ENCODE measurements at regions not wholly inside any gene's neighbourhood (a gene's known extent, or its start where the extent isn't known, plus 50 kb on each side); places are given as distances from the start of the nearest gene placed in this dataset.

DNA sequence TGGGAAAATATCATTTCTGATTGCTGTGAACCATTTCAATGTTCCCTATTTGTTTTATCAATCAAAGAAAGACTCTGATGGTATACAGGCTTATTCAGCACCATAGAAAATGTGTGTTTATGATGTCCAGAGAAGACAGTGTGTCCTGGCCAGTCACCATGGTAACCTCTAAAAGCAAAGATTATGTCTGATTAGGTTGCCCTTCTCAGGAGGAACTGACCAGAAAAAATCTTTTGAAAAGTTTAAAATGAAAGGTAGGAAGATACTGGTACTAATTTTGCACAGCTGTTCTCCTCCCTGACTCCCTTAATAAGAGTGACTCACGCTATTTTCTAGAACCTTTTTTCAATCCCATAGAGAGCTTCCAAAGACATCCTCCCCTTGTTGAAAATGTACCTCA lies 391.8 kb upstream of the DCN start:
- no peaks in the 10 kb centered on the region for H3K36me3 ChIP-seq
- no peaks in the 10 kb centered on the region for H3K9me3 ChIP-seq (replicated peaks)
- peak overlapping the region; percentile 27 for H3K4me3 ChIP-seq
- H3K27ac ChIP-seq (replicated peaks): no peak overlapping the region
- peaks cover 13% of the 10 kb centered on the region for H3K4me1 ChIP-seq
- DNase-seq: no peak
- intact Hi-C loops (cut with micrococcal nuclease): loop anchor here (10.0 kb wide), 1 partner anchor 990 kb away; no protein-coding TSS in a partner anchor
- no peaks in the 10 kb centered on the region for H3K27me3 ChIP-seq (ENCODE audit: low read depth)
- TF ChIP-seq, protein P1, sequence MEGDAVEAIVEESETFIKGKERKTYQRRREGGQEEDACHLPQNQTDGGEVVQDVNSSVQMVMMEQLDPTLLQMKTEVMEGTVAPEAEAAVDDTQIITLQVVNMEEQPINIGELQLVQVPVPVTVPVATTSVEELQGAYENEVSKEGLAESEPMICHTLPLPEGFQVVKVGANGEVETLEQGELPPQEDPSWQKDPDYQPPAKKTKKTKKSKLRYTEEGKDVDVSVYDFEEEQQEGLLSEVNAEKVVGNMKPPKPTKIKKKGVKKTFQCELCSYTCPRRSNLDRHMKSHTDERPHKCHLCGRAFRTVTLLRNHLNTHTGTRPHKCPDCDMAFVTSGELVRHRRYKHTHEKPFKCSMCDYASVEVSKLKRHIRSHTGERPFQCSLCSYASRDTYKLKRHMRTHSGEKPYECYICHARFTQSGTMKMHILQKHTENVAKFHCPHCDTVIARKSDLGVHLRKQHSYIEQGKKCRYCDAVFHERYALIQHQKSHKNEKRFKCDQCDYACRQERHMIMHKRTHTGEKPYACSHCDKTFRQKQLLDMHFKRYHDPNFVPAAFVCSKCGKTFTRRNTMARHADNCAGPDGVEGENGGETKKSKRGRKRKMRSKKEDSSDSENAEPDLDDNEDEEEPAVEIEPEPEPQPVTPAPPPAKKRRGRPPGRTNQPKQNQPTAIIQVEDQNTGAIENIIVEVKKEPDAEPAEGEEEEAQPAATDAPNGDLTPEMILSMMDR (IDR thresholded peaks at IDR 0.05; ENCODE audit: borderline replicate concordance): no peak

DNA sequence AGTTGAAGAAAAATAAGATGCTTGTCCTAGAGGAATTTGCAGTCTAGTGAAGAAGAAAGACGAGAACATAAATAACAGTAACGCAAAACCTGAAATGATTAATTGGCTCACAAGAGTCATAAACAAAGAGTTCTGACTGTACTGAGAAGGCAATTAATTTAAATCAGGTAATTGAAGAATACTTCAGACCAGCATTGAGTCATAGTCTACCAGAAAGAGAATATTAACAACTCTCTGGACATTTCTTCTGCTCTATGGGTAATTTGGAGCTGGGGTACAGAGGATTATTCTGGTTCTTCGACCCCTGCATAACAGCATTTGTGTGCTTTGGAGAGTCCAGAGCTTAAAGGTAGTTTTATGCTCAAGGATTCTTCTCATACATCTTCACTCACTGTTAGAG lies 390.3 kb upstream of the DCN start:
- no peak for DNase-seq
- H3K4me3 ChIP-seq: no peak overlapping the region
- H3K36me3 ChIP-seq: no peaks in the 10 kb centered on the region
- H3K4me1 ChIP-seq: peaks cover 4% of the 10 kb centered on the region
- TF ChIP-seq, protein P1 (IDR thresholded peaks at IDR 0.05; ENCODE audit: borderline replicate concordance): no peak
- H3K27me3 ChIP-seq (ENCODE audit: low read depth): no peaks in the 10 kb centered on the region
- intact Hi-C loops (cut with micrococcal nuclease): loop anchor here (10.0 kb wide), 1 partner anchor 992 kb away; no protein-coding TSS in a partner anchor
- no peaks in the 10 kb centered on the region for H3K9me3 ChIP-seq (replicated peaks)
- H3K27ac ChIP-seq (replicated peaks): no peak overlapping the region

DNA sequence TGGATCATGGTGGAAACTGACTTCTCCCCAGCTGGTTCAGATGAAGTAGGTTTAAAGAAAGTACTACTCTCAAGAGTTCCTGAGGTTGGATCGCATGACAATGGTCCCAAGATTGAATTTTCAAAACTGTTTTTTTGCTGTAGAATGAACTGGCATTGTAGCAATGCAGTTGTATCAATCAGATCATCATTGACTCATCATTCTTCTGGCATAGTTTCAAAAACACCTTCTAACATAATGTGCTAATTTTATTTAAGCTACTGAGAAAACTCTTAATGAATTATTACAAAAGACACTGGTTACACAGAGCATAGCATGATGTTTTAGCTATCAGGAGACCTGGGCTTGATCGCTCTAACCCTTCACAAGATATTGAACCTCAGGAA lies 384.5 kb upstream of the DCN start:
- Histone ChIP-seq H3K4me1 (no peaks in the 10 kb centered on the region), H3K27me3 (ENCODE audit: low read depth) (no peaks in the 10 kb centered on the region), H3K27ac (replicated peaks) (no peak overlapping the region), H3K36me3 (no peaks in the 10 kb centered on the region), H3K9me3 (replicated peaks) (no peaks in the 10 kb centered on the region), H3K4me3 (no peak overlapping the region)
- TF ChIP-seq, protein P1 (IDR thresholded peaks at IDR 0.05; ENCODE audit: borderline replicate concordance): no peak
- DNase-seq: no peak
- intact Hi-C loops (cut with micrococcal nuclease): no loop called here

DNA sequence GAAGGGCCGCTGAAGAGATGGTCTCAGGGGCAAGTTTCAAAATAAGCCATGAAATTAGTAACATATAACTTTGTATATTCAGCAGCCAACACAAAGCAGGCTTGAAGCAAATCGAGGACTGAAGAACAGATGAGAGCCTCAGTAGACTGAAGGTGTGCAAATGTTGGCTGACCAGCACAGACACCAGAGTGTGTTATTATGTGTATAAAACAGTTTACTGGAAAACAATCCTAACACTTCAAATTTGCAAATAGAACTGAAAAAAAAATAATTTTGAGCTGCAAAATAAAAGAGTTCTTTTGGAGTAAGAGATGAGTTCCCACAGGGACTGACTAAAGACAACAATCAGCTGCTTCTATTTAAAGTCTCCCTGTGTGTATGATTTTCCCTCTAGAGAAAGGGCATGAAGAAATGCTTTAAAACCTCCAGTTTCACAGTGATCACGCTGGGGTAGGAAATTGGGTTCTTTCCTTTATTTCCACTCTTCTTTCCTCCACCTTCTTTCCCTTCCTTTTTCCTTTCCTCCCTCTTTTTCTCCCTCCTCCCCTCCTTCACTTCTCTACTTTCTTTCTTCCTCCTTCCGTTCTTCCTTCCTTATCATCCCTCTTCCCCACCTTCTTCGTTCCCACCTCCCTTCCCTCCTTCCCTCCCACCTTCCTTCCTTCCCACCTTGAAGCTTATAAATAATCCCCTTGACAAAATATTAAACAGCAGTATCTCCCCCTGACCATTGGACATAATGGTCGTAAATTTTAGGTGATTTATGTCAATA lies 383.9 kb upstream of the DCN start:
- H3K4me3 ChIP-seq: no peak overlapping the region
- no peaks in the 10 kb centered on the region for H3K4me1 ChIP-seq
- no peak overlapping the region for H3K27ac ChIP-seq (replicated peaks)
- TF ChIP-seq, protein P1 (IDR thresholded peaks at IDR 0.05; ENCODE audit: borderline replicate concordance): no peak
- H3K27me3 ChIP-seq (ENCODE audit: low read depth): no peaks in the 10 kb centered on the region
- no peaks in the 10 kb centered on the region for H3K36me3 ChIP-seq
- H3K9me3 ChIP-seq (replicated peaks): no peaks in the 10 kb centered on the region
- DNase-seq: no peak
- intact Hi-C loops (cut with micrococcal nuclease): no loop called here

DNA sequence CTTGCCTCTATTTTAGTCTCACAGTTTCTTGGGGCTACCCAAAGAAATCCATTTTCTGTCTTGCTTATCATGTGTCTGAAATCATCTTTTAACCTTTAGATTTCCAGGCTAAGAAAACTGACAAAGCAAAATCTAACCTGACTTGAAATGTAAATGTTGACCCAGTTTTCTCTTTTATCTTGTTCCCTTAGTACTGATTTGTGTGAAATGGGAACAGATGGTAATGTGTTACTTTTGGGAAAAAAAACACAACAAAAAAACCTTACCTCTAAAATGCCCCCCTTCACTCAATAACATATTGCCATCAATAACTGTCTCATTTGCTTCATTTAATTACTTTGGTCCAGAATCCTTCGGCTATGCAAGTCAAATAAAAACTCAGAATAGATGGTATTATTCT lies 383.2 kb upstream of the DCN start:
- Histone ChIP-seq H3K27me3 (ENCODE audit: low read depth) (no peaks in the 10 kb centered on the region), H3K4me3 (no peak overlapping the region), H3K27ac (replicated peaks) (no peak overlapping the region), H3K4me1 (no peaks in the 10 kb centered on the region), H3K9me3 (replicated peaks) (no peaks in the 10 kb centered on the region), H3K36me3 (no peaks in the 10 kb centered on the region)
- intact Hi-C loops (cut with micrococcal nuclease): no loop called here
- TF ChIP-seq, protein P1 (IDR thresholded peaks at IDR 0.05; ENCODE audit: borderline replicate concordance): no peak
- no peak for DNase-seq

Measured in left ventricle myocardium inferior (tissue), 1 donor.